ENCODE measurements at regions not wholly inside any gene's neighbourhood (a gene's known extent, or its start where the extent isn't known, plus 50 kb on each side); places are given as distances from the start of the nearest gene placed in this dataset.
A peak's percentile ranks its signal among the peaks of the same experiment; 100 is the strongest.
"Not testable (repeated sequence)": the region's sequence is repeated elsewhere in the genome, so short reads cannot be mapped to it uniquely, and the experiment has no call there.

DNA sequence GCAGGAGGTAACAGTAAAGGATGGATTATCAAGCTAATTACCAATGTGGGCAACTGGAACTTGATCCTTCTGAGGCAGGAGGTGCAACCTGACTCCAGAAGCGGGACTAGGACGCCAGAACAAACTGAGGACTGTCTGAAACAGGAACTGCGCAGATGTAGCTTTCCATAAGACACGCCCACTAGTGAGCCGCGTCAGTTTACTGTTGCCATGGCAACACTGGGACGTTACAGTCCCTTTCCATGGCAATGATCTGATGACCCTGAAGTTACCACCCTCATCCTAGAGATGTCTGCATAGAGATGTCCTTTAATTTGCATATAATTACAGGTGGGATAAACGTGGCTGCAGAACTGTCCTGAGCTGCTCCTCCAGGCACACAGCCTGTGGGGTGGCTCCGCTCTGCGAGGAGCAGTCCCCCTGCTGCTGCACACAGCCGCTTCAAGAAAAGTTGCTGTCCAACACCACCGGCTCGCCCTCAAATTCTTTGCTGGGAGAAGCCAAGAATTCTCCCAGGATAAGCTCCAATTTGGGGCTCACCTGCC lies 816.6 kb downstream of the UQCRFS1 start:
- DNase-seq, result no peak

DNA sequence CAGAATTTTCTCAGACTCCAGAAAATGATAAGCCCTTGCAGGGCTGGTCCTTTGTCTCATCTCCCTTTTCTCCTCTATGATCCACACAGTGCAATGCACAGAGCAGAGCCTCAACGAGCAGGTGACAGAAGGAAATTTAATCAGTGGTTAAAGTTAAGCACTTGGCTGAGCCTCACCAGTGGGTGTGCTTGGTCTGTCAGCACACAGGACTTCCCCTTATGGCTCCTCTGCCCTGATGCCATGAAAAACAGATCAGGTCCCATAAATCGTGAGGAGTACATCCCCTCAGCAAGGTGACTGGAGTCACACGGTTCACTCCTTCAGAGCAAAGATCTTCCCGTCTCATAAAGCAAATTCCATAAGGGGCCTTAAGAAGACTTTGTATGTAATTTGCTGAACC lies 818.2 kb downstream of the UQCRFS1 start:
- no peak for DNase-seq

DNA sequence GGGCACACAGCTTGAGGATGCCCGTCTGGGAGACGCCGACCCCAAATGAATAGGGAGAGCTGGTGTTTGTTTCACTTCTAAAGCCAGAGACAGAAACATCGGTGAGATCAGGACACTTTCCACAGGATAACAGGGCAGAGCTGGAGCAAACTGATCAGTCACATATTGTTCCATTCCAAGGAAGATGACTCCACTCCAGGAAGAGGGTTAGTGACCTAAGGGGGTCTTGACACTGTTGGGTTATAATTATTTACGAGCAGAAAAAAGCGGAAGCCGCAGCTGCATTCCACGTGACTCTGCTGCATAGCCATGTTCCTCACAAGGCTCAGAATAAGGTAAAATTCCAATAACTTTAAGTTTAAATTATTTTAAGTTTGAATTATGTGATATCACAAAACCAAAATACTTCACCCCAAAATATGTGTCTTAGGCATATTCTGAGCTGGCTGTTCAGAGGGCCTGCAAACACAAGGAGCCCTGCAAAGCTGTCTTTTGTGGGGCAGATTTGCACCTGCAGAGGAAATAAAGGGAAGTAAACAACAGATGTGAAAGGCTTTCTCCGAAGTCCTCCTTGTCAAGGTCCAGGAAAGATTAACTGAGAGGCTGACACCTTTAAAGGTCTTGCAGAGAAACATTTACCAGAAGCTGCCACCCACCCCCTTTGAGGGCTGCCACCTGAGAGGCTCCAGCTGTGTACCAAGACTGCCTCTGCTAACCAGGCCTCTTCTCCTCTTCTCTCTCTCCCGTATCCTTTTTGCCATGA lies 819.2 kb downstream of the UQCRFS1 start:
- DNase-seq, result peak in 1 of 2 donors; percentile 41

DNA sequence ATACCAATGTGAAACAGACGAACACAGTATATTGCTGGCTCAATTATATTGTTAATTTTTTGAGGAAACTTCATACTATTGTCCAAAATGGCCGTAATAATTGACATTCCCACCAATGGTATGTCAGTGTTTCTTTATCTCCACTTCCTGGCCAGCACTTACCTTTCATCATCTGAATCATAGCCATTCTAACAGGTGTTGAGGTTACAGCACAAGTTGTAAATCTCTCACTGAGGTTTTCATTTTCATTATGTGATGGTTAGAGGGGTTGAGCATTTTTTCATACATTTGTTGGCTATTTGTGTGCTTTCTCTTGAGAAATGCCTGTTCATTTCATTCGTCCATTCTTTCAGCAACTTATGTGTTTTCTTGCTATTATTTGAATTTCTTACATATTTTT lies 824.0 kb downstream of the UQCRFS1 start:
- no peak for DNase-seq

DNA sequence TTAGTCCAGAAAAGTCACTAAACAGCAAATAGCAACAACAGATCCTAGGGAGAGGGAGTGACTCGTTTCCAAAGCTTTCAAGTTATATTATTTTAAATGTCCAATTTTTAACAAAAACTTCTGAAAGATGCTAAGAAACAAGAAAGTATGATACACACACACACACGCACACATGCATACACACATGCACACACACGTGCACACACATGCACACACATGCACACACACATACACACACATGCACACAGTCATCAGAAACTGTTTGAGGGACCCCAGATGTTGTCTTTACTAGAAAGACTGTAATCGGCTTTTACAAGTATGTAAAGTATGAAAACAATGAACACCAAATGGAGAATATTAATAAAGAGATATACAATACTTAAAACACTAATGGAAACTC lies 825.4 kb downstream of the UQCRFS1 start:
- no peak for DNase-seq

DNA sequence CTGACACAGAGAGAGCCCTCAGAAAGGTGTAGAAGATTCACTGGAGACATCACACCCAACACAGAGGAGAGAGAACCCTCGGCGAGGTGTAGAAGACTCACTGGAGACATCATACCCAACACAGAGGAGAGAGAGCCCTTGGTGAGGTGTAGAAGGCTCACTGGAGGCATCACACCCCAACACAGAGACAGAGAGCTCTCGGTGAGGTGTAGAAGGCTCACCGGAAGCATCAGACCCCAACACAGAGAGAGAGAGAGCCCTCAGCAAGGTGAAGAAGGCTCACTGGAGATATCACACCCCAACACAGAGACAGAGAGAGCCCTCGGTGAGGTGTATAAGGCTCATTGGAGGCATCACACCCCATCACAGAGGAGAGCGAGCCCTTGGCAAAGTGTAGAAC lies 826.5 kb downstream of the UQCRFS1 start:
- no peak for DNase-seq

DNA sequence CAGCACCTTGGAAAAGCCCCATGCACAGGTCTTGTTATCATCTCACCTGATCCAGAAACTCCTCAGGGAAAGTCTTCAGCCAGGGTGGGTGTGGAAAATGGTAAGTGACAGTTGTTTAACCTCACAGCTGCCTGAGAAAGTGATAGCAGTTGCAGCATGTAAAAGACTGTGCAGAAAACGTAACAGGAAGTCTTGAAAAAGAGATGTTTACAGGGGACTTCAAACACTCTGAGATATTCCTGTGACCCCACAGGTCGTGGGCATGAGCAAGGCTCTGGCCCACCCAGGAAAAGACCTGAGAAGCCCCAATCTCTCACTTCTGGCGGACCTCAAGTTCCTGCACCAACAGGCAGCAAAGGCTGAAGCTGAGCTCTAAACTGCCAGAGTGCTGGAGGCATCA lies 826.9 kb downstream of the UQCRFS1 start:
- DNase-seq, result no peak

DNA sequence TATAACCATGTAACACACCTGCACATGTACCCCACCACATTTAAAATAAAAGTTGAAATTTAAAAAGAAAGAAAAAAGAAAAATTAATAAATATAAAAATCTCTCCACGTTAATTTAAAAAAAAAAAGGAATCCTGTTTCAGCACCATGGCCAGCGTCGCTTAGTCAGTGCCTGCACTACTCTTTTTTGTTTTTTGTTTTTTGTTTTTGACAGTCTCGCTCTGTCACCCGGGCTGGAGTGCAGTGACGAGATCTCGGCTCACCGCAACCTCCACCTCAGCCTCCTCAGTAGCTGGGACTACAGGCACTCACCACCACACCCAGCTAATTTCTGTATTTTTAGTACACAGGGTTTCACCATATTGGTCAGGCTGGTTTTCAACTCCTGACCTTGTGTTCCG lies 835.9 kb downstream of the UQCRFS1 start:
- DNase-seq, result no peak

DNA sequence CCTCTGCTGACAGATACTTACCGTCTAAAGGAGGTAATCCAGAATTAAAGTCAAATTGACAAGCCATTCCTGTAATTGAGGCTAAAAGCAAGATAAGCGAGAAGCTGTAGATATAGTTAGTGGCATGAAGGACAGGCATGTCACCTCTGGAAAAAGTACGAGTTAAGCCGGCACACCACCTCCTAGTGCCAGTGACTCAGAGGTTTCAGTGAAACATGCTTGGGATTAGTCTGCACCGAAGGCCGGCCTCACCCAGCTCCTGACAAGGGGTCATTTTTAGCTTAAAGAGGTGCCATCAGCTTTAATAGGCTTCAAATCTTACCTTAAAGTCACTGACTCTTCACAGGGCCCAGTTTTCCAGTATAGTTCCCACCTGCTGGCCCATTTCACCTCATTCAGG lies 838.0 kb downstream of the UQCRFS1 start:
- DNase-seq, result no peak

DNA sequence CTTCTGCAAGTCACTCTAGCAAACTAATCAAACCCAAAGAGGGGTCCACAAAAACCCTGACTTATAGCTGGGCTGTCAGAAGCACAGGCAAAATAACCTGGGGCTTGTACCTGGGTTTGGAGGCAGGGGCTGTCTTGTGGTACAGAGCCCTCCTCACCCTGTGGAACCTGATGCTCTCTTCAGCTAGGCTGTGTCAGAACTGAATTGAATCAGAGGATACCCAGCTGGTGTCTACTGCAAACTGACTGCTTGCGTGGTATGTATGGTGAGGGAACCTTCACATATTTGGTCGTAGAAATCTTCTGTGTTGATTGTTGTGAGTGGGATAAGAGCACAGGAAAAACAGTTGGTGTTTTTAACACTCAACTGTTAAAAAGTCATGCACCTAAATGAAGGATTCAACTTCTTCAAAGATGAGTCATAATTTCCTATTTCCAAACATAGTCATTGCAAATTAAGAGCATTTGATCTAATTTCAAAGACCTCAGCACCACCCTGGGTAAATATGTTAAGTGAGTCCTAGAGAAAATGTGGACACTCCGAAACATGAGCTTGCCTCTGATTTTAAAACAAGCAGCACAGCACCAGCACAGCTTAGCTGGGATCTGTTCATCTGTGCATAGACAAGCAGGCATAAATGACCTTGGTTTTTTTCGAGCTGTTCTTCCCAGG lies 840.2 kb downstream of the UQCRFS1 start:
- no peak for DNase-seq

DNA sequence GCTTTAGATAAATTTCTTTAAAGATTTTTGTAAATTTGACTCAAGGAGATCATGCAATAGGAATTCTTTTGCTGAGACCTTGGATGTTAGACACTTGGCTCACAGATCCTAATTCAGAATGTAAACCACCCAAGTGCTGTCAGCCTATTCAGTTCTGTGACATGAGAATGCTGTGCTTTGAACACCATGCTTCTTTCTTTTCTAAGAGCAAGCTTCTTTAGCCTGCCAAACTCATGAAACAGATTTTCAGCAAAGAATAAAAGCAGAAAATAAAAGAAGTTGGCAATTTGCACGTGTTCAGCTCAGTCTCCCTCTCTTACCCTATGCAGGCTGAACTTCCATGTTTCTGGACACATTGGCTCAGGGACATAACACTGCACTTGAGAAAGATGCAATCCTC lies 845.8 kb downstream of the UQCRFS1 start:
- DNase-seq, result no peak

DNA sequence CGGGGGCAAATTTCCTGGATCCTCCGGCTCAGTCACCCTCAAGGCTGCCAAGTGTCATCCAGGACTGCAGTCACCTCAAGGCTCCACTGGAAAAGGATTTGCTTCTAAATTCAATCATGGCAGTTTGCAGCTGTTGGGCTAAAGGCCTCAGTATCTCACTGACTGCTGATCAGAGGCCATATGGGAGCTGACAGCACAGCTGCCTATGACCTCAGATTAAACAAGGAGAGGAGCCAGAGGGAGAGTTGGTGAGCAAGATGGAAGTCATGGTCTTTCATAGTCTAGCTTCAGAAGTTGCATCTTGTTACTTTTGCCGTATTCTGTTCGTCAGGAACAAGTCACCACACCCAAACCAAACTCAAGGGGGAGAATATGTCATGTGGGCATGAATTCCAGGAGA lies 849.7 kb downstream of the UQCRFS1 start:
- no peak for DNase-seq

DNA sequence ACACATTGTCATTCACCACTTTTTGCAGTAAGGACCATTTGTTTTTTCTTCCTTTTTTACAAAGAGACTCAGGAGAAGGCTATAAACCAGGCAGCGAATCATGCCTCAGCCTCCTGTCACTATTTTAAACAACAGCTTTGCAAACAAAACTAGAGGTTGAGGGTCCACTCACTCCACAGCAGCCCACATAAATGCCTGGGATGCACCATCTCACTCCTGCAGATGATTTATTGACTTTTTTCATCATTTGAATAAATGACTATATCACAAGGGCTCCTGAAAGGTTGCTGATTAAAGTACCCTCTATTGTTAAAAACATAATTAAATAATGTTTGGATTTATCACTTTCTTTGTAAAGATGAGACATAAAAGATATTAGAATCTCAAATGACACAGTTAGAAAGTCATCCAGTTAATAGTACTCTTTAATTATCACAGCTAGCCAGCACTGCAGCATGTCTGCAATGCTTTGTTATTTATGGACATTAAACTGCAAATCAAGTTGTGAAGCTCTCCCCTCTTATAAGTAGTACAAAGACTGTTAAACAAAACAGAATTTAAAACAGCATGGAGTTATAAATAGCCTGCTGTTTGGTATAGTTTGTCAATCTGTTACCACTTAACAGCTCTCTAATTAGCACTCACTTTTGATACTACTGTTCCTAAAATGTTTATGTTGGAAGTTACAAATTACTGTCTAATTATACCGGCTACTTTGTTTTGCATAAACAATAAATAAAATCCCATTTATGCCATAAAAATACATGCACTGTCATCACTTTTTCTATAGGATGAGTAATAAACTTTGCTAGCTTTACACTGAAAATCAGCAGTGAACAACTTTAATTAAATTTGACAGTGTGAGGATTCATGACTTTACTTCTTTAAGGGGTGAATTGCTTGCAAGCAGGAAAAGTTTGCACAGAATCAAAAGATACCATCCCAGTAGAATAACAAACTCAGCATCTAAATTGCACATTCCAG lies 853.2 kb downstream of the UQCRFS1 start:
- DNase-seq, result no peak

DNA sequence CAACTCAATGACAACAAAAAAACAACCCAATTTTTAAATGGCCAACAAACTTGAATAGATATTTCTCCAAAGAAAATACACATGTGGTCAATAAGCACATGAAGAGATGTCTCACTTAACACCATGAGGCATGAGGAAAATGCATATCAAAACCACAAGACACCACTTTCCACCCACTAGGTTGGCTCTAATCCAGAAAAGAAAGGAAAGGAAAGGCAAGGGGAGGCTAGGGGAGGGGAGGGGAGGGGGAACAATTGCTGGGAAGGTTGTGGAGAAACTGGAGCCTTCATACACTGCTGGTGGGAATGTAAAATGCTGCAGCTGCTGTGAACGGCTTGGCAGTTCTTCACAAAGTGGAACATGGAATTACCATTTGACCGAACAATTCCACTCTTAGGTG lies 854.3 kb downstream of the UQCRFS1 start:
- DNase-seq, result no peak

DNA sequence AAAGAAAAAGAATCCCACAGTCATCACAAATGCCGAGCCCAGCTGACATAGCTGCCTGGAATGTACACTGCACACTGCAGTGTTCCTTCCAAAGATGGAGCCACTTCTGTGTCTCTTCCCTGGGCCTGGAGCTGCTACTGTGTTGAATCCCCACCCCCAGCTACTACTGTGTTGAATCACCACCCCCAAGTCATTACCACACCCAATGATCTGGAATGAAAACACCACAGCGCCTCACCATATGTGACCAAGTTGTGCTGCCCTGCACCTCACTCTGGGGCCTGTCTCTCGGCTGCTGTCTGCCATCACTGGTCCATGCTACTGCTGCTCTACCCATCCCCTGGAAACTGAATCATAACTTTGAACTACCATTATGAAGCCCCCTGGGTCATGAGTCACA lies 861.2 kb downstream of the UQCRFS1 start:
- no peak for DNase-seq

DNA sequence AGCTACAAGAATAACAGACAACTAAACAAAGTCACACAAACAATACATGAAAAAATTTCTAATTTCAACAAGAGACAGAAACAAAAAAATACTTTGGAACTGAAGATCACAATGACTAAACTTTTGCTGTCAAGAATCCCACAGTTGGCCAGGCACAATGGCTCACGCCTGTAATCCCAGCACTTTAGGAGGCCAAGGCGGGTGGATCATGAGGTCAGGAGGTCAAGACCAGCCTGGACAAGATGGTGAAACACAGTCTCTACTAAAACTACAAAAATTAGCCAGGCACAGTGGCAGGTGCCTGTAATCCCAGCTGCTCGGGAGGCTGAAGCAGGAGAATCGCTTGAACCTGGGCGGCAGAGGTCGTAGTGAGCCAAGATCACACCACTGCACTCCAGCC lies 861.6 kb downstream of the UQCRFS1 start:
- DNase-seq, result not testable (repeated sequence)

DNA sequence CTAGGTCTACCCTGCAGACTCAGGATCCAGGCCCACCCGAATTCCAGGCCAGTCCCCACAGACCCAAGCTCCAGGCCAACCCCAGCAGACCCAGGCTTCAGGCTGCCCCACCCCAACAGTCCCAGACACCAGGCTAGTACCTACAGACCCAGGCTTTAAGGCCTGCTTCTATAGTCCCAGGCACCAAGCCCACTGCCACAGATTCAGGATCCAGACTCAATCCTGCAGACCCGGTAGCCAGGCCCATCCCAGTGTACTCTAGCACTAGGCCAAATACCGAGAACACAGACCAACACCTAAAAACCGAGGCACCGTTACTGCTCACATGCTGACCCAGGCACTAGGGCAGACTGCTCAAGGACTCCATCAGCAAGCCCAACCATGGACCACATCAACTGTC lies 862.3 kb downstream of the UQCRFS1 start:
- DNase-seq, result no peak

DNA sequence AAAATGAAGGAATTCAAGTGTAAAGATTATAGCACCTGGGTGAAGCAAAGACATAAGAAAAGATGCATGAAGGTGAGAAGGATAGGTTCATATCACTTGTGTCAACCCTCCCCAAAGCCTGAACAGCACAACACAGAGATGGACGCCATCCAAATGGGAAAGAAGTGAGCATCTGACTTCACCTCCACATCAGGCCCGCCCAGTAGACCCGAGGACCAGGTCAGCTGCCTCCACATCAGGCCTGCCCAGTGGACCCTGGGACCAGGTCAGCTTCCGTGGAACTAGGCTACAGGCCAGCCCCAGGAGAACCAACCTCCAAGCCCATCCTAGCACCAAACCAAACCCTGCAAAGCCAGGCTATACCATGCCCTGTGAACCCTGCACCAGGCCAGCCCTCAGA lies 862.9 kb downstream of the UQCRFS1 start:
- no peak for DNase-seq

DNA sequence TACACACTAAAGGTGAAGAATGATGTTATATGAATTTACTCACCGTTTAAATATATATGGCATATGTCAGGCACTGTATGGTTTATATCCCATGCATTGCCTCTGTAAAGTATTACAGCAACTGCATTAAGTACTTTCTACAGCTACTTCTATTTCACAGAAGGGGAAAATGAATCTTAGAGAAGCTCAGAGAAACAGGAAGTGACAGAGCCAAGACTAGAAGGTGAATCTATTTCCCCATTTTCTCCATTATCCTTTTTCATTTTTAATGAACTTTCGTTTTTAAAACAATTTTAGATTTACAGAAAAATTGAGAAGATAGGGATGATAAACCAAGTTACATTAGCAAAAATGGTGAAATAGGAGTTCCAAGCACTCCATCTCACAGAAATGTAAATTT lies 863.3 kb downstream of the UQCRFS1 start:
- DNase-seq, result no peak

DNA sequence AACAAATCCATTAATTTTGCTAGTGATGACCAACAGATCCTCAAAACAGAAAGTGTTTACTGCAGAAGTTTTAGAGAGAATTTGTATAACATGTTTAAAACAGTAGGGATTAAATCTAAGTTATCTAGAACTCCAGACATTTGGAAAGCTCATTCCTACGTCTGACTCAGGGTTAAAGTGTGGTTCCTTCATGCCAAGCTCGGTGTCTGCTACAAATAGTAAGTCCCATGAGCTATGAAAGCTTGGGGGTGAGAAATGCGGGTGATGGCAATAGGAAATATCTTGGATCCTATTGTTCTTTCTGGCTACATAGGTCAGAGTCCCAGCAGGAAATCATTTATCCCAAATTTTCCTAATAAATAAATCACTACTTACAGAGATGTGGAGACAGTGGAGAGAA lies 867.1 kb downstream of the UQCRFS1 start:
- DNase-seq, result no peak

DNA sequence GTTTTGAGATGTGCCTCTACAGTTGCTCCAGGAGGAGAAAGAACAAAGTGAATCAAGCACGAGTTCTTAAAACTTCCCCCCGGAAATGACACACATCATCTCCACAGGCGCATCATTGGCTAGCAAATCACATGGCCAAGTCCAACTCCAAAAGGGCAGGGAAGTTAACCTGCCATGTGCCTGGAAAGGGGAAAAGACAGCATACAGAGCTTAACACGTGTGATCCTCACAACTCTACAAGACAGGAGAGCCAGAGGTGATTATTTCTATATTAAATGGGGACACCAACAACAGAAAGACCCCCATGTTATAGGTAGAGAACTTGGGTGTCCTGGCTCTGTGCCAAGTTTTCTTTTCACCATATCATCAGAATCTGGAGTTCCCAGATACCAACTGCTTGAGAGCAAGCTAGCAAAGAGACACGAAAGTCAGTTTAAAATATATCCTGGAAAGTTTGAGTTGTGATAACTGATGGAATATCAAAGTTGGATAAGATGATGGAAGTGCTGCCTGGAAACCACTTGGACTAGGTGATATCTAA lies 871.1 kb downstream of the UQCRFS1 start:
- no peak for DNase-seq

DNA sequence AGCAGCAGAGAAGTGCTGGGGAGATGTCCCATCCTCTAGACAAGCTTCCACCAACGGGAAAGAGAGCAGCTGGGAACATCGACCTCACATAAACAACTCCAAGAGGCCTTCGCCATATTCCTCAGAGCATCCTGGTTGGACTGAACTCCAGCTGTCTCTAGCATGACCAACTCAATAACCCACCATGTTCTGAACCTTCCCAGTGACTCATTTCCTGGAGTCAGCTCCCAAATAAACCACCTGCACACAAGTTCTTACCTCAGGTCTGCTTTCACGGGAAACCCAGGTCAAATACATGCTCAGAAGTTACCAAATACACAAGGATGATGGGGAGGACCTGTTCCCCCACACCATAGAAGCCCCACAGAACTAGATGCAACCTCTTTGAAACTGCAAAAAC lies 878.5 kb downstream of the UQCRFS1 start:
- DNase-seq, result no peak

DNA sequence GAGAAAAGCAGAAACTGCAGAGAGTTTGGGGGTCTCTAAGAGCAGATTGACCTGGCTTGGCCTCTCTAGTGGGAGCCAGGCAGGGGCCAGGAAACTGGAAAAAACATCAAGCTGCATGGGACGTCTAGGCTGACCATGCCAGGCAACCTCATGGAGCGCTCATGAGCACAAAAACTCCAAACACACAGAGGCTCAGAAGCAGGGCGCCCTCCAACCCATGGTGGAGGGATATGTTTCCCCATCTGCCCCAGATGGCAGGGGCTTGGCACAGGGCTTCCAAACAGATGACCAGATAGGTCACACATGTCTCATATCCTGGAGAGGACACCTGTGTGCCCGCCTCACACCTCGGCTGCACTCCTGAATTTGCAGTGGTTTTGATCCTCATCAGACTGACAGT lies 879.0 kb downstream of the UQCRFS1 start:
- no peak for DNase-seq
